Hematopoietic multipotent progenitor cell treated with erythropoietin and hydrocortisone succinate and interleukin-3 and kit ligand, for 17 days (in vitro differentiated cells): ENCODE measurements at regions not wholly inside any gene's neighbourhood (a gene's known extent, or its start where the extent isn't known, plus 50 kb on each side); places are given as distances from the start of the nearest gene placed in this dataset.

Source experiments
- DNase-seq: peaks from one replicate; pipeline ENCODE4 v3.0.0-alpha.2; 2015; ENCODE audit warnings: low spot score

DNA sequence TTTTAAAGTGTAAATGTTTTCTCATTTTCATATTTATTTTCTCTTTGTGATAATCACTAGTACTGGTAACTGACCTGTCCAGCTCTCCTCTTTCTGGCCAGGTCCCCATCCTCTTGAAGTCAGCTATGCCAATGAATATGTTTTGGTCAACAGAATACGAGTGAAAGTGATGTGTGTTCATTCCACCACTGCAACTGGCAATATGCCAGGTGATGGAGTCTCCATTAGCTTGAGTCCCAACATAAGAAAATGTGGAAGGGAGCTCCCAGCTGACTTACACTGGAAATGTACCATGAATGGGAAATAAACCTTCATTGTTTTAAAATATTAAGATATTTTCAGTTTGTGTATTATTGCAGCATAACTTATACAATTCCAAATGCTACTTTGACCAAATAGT, 75.8 kb downstream of the CCDC34 start:
- no peak for DNase-seq

DNA sequence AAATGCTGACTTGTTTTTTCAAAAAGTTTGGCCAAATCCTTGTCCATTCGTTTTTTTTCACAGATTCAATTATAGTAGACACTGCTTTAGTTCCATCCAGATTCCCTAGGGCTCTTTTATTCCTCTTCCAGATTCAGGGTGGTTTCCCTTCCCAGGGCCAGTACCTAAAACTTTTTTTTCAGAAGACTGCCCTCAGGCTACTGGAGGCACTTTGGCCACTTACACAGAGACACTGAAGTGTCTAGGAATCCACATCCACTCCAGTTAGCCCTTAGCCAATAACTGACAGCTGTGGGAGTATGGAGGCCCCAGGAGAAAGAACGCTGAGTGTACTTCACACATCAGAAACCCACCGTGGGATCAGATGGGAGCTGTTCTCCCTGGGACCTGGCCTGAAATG, 77.3 kb downstream of the CCDC34 start:
- DNase-seq: no peak

DNA sequence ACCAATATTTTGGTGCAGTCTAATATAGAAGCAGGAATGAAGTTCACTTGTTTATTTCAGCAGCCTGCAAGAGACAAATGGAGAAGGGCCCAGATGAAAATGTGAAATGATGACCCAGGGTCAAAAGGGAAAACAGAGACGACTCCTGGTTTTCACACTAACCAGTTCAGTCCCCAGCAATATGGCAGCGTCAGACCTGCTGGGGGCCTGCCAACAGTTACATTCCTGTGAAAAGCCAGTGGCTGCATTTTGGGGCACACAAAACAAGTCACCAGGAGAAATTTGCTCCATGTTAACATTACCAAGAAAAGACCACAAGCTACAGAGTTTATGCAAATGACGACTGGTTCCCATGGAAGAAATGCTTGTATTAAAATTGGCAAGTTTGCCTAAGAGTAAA, 80.2 kb downstream of the CCDC34 start:
- no peak for DNase-seq

DNA sequence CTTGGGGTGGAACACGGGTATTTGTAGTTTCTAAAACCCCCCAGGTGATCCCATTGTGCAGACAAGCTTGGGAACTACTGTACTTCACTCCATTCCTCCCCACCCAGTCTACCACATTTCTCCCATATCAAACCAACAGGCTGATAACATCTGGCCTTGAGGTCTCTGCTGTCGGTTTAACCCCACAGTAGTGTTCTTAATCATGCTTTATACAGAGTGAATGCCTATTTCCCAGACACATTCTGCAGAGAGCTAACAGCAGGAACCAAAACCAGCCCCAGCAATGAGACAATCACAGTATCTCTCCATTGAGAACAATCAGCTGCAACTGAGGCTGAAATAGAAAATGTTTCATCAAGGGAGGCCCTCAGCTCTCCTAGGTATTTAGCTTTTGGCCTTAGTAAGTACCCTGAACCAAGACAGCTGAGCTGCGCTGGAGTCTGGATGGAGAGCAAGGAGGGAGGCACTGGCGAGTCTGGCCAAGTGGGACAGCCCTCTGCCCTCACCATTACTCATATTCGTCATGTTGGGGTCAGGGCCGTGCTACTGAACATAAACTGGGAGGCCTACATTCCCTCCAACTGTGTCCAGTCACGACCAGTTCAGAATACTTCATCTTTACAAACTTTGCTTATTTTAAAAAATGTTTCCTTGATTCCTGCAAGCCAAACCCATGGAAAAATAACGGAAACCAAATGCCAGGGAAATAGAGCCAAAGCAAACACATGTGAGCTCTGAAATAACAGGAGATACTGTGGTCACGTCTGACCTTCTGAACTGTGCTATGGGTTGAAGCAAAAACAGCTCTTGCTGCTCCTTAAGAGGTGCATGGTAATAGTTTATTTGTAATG, 81.0 kb downstream of the CCDC34 start:
- no peak for DNase-seq

DNA sequence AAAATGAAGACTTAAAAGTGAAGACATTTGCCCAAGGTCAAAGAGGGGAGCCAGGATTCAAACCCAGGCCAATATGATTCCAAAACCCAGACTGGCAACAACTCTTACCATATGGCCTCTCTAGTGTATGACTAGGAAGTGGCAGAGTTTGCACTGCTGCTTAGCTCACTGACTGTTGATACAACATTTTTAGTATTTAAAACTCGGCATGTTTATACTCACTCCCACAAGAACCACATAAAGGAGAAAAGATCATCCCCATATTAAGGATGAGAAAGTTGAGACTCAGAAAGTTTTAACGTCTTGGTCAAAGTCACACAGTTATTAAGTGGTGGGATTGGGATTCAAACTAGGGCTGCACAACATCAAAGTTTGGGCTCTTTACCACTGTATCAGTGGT, 81.7 kb downstream of the CCDC34 start:
- no peak for DNase-seq

DNA sequence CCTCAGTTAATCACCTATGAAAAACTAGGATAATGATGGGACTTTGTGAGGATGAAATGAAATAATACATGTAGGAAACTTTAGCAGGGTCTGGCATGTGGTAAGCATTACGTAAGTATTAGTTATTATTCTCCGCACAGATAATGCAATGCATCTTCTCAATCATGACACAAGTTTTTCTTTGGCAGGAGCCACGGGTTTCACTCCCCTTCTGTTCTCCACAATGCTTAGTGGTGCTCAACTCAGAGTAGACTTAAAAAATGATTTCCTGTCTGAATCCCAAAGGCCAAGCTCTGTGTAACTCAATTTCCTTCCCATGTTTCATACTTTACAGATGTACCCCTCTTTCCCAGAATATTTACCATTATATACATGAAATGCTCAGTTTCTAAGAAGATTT, 82.9 kb downstream of the CCDC34 start:
- no peak for DNase-seq

DNA sequence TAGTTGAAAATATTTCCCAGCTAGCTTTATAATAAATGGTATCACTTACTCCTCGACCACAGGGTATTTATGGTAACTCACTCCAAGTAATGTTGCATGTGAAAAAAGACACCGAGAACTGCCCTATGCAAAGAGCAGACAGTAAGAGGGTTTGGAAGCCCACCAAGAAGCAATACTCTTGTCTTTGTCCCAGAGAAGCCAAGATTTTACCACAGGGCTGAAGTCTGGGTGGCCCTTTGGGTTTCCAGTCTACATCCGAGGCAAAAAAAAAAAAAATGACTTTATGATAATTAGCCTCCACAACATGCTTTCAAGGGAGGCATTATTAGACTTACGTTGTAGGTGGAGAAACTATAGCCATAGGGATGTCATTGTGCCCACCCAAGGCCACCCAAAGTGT, 83.6 kb downstream of the CCDC34 start:
- no peak for DNase-seq

DNA sequence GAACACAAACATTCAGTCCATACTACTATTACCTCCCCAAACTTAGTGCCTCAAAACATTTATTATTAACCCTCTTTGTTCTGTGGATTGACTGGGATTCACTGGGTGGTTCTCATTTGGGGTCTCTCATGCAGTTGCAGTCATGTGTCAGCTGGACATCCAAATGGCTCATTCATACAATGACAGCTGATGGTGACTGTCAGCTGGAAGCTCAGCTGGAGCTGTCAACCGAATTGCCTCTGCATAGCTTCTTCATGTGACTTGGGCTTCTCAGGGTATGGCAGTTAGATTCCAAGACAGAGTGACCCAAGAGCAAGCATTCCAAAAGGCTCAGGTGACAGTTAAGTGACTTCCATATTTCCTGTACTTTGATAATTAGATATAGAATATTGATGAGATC, 85.2 kb downstream of the CCDC34 start:
- no peak for DNase-seq

DNA sequence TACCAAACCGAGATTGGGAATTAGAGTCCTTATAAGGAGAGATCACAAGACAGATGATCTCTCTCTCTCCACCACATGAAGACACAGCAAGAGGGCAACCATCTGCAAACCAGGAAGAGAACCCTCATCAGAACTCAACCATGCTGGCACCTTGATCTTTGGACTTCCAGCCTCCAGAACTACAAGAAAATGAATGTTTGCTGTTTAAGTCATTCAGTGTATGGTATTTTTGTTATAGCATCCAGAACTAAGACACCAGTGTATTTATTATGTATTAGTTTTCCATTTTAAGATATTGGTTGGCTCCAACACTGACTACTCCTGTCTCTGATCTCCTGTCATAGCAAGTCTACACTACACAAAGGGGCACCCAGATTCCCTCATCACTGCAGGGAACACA, 86.9 kb downstream of the CCDC34 start:
- no peak for DNase-seq

DNA sequence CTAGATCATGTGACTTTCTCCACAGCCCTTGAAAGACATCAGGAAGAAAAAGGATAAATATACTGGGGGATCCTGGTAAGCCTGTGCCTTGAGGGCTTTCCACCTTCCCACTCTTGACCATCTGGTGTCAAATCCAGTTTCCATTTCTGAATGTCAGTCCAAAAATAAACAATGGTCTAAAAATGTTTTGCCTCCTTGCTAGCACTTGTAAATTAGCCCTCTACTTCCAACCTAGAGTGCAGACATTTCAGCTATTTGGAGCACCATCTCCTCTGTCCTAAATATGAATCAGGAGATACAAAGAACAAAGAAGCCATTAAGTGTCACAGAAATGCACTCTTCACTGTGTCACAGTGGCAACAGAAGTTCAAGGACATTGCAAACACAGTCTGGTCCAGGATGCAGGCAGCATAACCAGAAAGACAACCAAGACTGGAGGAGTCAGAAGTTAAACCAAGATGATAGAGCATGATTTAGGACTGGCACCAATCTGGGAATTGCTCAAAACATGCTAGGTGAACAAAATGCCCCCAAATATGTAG, 88.1 kb downstream of the CCDC34 start:
- no peak for DNase-seq

DNA sequence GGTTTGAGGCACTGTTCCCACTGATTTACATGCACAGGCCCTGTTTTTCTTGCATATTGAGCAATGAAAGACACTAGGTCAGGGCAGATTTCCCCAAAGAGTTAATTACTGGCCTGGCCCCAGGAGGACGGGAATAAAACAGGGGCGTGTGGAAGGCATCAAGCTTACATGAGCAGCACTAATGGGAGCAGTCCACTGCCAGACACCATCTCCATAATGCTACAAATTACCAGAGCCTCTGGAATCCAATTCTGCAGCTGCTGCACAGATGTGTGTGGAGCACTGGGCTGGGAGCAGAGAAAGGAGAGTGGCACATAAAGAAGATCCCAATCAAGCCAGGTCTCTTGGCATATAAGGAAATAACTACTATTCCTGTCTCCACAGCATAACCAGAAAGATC, 96.9 kb downstream of the CCDC34 start:
- DNase-seq: no peak

DNA sequence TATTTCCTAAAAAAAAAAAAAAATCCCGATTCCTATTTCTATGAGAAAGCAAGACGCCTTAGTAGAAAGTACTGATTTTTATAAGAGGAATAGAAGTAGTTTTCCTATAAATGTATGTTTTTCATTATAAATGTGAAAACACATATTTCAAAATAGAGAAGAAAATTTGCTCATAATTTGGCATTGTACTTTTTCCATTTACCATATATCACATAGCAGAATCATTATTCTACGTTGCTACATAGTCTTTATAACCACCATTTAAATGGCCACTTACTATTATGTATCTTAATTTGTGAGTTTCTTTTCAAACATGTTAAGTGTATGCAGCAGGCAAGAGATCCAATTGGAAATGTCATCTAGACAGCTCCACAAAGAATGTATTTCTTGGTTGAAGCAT, 99.0 kb downstream of the CCDC34 start:
- no peak for DNase-seq

DNA sequence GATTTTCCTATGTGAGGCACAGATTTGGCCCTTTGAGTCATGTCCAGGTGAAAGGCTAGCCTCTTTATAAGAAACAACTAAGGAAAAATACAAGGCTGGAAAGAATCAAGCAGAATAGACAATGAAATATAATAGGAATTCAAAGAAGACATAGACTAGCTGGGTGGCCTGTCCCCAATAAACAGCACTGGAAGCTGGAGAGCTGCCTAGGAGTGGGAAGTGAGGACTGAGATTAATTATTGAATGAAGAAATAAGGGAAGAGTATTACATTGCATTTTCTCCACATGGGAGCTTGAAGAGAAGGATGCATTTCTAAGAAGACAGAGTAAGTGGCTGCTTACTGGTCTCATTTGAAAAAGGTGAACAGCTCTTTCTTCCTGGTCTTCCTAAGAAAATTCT, 100.0 kb downstream of the CCDC34 start:
- DNase-seq: no peak

DNA sequence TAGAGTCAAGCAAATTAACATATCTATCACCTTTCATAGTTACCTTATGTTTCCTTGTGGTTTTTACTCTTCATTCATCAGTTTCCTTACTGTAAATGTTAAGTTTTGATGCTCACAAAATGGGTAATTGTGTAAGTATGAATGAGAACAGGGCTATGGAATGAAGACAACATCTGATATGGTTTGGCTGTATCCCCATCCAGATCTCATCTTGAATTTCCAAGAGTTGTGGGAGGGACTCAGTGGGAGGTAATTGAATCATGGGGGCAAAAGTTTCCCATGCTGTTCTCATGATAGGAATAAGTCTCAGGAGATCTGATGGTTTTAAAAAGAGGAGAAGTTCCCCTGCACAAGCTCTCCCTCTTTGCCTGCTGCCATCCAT, 107.6 kb downstream of the CCDC34 start:
- no peak for DNase-seq

DNA sequence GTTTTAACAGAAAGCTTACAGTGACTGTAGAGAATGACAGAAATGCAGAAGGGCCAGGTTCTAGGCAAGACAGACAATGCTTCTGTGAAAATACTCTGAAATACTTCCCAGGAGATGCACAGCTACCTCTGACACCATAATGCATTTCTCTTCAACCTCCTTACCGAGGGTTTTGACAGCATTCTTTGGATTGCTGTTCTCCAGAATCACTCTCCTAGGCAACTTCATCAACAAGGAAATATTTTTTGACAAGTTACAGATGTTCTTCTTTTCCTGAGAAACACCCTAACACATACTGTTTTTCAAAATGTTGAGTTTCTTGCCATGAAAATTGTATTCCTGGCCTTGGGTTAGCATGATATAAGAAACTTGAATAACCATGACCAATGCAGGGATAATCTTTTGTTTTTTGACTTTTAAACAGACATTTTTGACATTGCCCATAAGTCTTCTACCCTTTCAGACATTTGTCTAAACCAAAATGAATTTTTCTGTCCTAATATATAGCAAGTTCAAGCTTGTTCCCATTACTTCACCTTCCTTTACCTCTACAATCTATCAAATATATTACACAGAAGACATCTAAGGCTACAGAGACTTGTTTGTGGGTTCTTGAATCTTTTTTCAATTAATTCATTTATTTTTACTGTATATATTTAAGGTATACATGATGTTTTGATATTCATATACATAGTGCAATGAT, 108.1 kb downstream of the CCDC34 start:
- DNase-seq: no peak

DNA sequence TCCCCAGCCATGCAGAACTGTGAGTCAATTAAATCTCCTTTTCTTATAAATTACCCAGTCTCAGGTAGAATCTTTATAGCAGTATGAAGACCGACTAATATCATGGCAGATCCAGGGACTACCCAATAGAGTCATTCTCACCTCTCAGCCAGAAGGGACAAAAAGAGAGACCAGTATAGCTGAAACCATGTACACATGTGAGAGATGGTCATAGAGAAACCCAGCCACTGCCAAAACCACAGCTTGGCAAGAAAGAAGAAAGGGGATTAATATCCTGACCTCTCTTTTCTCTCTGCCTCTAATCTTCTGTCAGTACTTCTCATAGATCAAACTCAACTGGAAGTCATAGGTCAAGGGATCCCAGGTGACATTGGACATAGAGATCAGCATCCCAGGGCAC, 109.8 kb downstream of the CCDC34 start:
- no peak for DNase-seq

DNA sequence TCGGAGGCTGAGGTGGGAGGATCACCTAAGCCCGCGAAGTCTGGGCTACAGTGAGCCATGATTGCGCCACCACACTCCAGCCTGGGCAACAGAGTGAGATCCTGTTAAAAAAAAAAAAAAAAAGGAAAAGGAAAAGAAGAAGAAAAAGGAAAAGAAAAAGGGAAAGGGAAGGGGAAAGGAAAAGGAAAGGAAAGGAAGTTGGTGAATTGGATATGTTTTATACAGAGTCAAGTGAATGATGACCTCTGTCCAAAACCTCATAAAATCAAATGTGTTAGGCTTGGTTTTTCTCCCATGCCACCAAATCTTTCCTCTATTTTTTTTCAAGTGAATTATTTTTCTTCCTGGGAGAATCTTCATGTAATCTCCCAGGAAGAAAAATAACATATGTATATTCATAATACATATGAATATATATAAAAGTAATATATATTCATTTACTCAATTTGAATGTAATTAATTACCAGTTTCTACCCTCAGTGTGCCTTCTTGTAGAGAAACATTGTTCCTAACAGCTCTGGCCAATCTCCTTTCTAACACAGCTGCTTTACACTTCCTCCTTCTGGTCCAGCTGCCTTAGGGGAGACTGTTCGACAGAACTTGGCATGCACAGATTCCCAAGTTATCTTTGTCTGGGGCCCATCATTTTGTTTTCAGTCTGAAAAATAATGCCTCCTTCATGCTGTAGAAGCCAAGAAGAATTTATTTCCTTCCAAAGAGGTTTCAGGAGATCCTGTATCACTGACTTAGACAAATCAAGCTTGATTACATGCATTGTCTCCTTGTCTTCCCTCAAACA, 111.9 kb downstream of the CCDC34 start:
- no peak for DNase-seq

DNA sequence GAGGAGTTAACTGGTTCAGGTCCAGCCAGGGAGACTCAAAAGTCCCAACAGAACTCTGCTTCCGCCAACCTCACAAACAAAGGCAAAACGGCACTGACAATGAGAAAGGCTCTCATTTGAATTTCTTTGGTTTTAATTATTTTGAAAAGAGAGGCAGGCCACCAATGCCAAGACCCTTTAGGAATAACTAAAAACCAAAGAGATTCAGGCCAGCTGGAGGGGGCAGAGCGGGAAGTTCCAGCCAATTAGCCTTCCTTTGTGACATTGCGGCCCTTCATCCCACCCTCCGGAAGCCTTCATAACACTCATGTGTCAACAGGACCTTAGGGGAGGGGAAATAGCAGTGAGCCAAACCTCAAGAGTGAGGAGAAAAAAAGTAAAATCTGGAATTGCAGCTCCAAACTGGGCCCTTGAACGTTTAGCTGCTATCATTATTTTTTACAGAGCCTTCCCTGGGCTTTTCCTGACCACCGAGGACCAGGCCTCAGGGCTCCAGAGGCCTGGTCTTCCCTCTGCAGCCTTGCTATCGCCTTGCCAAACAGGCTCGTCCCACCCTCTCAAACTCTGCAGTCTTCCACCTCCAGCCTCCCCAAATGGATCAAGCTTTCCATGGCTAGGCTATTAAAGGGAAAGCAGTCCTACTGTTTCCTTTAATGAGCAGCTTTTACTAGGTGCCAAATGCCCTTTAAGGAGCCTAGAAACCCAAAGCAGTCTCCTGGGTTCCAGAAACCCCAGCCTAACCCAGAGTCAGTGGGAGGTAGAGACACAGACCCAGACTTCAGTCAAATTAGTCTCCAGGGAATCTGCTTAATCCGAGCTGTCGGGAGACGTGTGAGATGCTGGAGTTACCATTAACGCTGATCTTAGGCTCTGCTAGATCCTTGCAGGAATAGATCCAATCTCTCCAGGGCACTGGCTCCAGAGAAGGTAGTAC, 114.2 kb downstream of the CCDC34 start:
- no peak for DNase-seq

DNA sequence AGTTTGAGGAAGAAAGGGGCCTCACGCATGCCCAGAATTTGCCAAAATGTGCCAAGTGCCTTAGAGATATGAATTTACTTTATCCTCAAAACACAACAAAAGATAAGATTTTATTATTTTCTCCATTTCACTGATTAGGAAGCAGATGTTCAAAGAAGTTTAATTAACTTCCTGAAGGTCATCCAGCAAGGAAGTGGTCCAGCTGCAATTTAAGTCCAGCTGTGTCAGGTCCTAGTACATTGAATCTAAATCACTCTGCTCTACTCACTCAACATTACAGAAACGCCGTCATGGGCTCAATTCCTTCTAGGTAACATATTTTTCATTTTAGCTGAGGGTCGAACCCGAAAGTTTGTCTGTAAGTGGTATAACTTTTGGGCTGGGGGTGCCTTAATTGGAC, 115.4 kb downstream of the CCDC34 start:
- no peak for DNase-seq

DNA sequence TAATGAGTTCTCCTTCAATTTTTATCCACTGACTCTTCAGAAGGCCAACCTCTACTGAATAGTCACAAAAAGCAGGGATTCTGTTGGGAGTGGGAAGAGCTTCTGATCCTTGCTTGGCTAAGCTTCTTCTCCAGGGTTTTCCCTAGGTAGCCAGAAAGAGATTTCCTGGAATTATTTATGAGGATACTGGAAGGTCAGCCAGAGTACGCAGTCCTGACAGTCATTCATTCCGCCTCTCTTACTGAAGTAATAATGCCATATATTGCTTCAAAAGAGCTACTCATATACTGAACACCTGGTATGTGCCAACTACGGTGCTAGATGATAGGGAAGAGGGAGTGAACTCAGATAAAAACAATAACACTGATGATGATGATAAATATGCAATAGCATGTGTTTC, 116.1 kb downstream of the CCDC34 start:
- DNase-seq: no peak

DNA sequence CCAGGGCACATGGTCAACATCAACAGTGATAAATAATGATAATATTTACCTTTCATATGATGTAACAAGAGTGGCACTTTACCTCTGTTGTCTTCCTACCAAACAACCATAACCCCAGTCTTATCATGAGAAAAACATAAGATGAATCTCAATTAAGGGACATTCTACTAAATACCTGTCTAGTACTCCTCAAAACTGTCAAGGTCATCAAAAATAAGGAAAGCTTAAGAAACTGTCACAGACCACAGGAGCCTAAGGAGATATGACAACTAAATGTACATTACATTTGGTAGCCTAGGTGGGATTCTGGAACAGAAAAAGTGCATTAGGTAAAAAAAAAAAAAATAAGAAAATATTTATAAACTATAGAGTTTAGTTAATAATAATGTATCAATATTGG, 118.1 kb downstream of the CCDC34 start:
- no peak for DNase-seq

DNA sequence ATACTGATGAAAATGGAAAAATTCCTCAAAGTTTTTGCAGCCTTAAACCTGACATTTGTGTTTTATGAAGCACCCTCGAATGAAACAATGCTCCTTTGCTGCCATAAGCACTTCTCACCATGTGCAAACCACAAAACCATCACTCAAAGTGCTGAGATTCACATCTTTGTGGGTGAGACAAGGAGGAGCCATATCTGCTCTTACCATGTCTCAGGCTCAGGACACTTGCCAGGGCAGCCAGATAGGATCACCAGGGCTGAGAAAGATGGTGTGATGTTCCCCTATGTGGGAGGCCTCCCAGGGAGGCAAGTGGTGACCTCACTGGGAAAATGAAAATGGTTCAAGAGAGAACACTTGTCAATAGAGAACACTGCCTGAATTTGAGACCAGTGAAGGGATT, 120.4 kb downstream of the CCDC34 start:
- DNase-seq: no peak
